AG09309 (cell line): ENCODE measurements at regions not wholly inside any gene's neighbourhood (a gene's known extent, or its start where the extent isn't known, plus 50 kb on each side); places are given as distances from the start of the nearest gene placed in this dataset.

Experiments
- DNase-seq: peaks from one replicate; pipeline ENCODE4 v3.0.0-alpha.2; 2010; ENCODE audit warnings: low read depth
- H3K4me3 ChIP-seq: 2 replicates; pipeline ENCODE4 v1.5.1; 2011; ENCODE audit warnings: mild to moderate bottlenecking, low read depth, low read length, moderate library complexity; ENCODE audit not compliant: control insufficient read depth
- CTCF ChIP-seq: IDR thresholded peaks from 2 replicates; pipeline ENCODE4 v1.5.1; 2011; ENCODE audit warnings: mild to moderate bottlenecking, low read depth, low read length, inconsistent platforms; ENCODE audit not compliant: insufficient read depth, control insufficient read depth; ENCODE audit errors: missing control alignments

- TF ChIP-seq CTCF, result no peak
- no peak for DNase-seq
- no peak overlapping the region for H3K4me3 ChIP-seq
Observed at GRCh38 chr5:125794922-125795321, 628.3 kb upstream of the GRAMD2B start.

- no peak for TF ChIP-seq CTCF
- no peak for DNase-seq
- no peak overlapping the region for H3K4me3 ChIP-seq
Observed at GRCh38 chr5:125798307-125798706, 624.9 kb upstream of the GRAMD2B start.

- TF ChIP-seq CTCF, result no peak
- DNase-seq, result no peak
- H3K4me3 ChIP-seq, result no peak overlapping the region
Observed at GRCh38 chr5:125812651-125813050, 610.6 kb upstream of the GRAMD2B start.

- no peak overlapping the region for H3K4me3 ChIP-seq
Observed at GRCh38 chr5:125813221-125813974, 609.8 kb upstream of the GRAMD2B start.

GRCh38 chr5:125814119-125814518, 609.1 kb upstream of the GRAMD2B start:
- no peak for DNase-seq
- H3K4me3 ChIP-seq, result no peak overlapping the region
- TF ChIP-seq CTCF, result no peak

More at GRCh38 chr5:125813221-125813974, 609.8 kb upstream of the GRAMD2B start:
- no peak for TF ChIP-seq CTCF
- DNase-seq, result no peak

GRCh38 chr5:125823572-125823971, 599.6 kb upstream of the GRAMD2B start:
- H3K4me3 ChIP-seq, result no peak overlapping the region
- no peak for TF ChIP-seq CTCF
- no peak for DNase-seq
